GM10248 (cell line): ENCODE measurements at regions not wholly inside any gene's neighbourhood (a gene's known extent, or its start where the extent isn't known, plus 50 kb on each side); places are given as distances from the start of the nearest gene placed in this dataset.
A peak's percentile ranks its signal among the peaks of the same experiment; 100 is the strongest.
"Not testable (repeated sequence)": the region's sequence is repeated elsewhere in the genome, so short reads cannot be mapped to it uniquely, and the experiment has no call there.

Source experiments
- CTCF ChIA-PET: fragments of 300-600 bp; sonication (Branson Sonifier 250); formaldehyde crosslinking; extraction: SDS; loops from one replicate; lab custom pipeline; 2021; ENCODE audit warnings: antibody characterized with exemption; lab: Yijun Ruan, JAX
- POLR2A ChIA-PET: fragments of 350-650 bp; sonication (Branson Sonifier 250); formaldehyde crosslinking; extraction: SDS; loops from one replicate; lab custom pipeline; 2020; ENCODE audit warnings: antibody characterized with exemption; lab: Yijun Ruan, JAX
- DNase-seq: peaks from one replicate; pipeline ENCODE4 v3.0.0; 2012; ENCODE audit errors: extremely low spot score
- TF ChIP-seq, protein P1 (sequence below): IDR thresholded peaks from 2 replicates; pipeline ENCODE4 v1.5.1; 2012; ENCODE audit warnings: mild to moderate bottlenecking, low read depth; ENCODE audit errors: extremely low read depth, missing control alignments, control extremely low read depth

- TF ChIP-seq, protein P1, sequence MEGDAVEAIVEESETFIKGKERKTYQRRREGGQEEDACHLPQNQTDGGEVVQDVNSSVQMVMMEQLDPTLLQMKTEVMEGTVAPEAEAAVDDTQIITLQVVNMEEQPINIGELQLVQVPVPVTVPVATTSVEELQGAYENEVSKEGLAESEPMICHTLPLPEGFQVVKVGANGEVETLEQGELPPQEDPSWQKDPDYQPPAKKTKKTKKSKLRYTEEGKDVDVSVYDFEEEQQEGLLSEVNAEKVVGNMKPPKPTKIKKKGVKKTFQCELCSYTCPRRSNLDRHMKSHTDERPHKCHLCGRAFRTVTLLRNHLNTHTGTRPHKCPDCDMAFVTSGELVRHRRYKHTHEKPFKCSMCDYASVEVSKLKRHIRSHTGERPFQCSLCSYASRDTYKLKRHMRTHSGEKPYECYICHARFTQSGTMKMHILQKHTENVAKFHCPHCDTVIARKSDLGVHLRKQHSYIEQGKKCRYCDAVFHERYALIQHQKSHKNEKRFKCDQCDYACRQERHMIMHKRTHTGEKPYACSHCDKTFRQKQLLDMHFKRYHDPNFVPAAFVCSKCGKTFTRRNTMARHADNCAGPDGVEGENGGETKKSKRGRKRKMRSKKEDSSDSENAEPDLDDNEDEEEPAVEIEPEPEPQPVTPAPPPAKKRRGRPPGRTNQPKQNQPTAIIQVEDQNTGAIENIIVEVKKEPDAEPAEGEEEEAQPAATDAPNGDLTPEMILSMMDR = no peak
- POLR2A ChIA-PET = no interaction called here
- no peak for DNase-seq
- CTCF ChIA-PET = interaction anchor here (1.3 kb wide), 1 partner anchor 13 kb away, joined by 4 read pairs; no protein-coding TSS in a partner anchor
These were observed 364.2 kb upstream of the CNTN3 start for GRCh38 chr3:74978684-74979083.

DNA sequence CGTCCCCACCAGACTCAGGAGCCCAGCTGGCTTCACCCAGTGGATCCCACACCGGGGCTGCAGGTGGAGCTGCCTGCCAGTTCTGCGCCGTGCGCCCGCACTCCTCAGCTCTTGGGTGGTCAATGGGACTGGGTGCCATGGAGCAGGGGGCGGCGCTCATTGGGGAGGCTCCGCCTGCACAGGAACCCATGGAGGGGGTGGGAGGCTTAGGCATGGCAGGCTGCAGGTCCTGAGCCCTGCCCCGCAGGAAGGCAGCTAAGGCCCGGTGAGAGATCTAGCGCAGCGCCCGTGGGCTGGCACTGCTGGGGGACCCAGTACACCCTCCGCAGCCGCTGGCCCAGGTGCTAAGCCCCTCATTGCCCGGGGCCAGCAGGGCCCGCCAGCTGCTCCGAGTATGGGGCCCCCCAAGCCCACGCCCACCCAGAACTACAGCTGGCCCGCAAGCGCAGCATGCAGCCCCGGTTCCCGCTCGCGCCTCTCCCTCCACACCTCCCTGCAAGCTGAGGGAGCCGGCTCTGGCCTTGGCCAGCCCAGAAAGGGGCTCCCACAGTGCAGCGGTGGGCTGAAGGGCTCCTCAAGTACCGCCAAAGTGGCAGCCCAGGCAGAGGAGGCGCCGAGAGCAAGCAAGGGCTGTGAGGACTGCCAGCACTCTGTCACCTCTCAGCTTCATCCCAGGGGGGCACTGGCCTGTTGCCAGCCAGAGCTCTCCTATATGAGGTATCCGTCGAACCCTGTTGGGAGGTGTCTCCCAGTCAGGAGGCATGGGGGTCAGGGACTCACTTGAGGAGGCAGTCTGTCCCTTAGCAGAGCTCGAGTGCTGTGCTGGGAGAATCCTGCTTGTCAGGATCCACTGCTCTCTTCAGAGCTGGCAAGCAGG, 370.8 kb upstream of the CNTN3 start:
- DNase-seq, CTCF ChIA-PET, POLR2A ChIA-PET: not testable (repeated sequence)

DNA sequence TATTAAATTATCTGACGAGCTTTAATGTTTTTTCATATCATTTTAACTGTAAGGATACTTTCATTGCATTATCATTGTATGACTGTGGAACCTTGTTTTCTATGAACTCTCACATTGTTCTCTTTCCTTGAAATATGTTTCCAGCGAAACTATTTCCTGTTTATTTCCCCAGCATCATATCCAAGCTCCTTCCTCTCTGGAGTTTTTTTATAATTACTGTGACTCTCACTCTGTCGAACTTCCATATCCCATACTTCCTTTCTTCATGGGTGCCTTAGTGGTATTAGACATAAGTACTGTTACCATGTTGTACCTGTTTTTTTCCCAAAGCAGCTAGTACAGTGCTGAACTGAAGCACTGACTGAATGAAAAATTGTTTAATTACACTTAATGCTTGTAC, 373.6 kb upstream of the CNTN3 start:
- ChIA-PET CTCF (no interaction called here), POLR2A (no interaction called here)
- no peak for DNase-seq
- TF ChIP-seq, protein P1 = no peak

DNA sequence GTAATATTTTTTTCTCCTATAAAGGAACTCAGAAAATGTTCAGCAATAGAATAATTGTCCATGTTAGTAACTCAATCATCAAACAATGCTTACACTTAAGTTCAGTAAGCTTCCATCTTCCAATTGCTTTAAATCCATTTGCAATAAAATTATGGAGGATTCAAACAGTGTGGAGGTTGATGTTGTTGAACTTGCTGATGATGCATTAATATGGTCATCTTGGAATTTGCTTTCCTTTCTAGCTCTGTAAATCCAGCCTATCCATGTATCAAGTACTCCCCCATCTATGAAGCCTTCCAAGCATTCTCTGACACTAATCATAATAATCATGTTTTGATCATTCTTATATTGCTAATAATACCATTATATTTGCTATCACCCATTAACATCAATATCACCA, 378.4 kb upstream of the CNTN3 start:
- DNase-seq = no peak
- TF ChIP-seq, protein P1 = no peak
- CTCF ChIA-PET = no interaction called here
- POLR2A ChIA-PET = no interaction called here

- POLR2A ChIA-PET = no interaction called here
- peak; percentile 6 for DNase-seq
- CTCF ChIA-PET = no interaction called here
- TF ChIP-seq, protein P1 = peak; percentile 12
These were observed 386.9 kb upstream of the CNTN3 start for GRCh38 chr3:75001330-75001729.

DNA sequence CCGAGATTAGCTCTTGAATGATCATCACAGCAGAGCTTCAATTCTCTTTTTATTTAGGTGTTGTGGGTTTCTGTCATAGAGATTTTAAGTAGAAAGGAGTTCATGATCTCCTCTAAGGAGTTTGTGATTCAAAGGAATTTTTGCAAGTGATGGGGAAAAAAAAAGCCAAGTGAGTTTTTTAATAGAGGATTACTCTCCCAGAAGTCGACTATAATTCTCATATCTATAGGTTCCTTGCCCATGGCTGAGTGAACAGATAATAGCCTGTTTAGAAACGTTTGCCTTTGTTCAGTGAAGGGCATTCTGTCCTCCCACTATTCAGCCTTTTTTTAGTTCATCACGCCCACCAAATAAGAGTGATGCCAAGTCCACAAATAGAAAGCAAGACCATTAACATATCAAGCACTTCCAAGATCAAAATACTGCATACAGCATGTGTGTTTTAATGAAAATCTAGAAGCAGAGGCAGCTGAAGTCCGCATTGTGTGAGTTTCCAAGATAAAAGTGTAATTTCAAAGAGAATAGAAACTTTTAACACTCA, 398.4 kb upstream of the CNTN3 start:
- no peak for DNase-seq
- ChIA-PET CTCF (no interaction called here), POLR2A (no interaction called here)
- TF ChIP-seq, protein P1 = no peak

- DNase-seq = no peak
- POLR2A ChIA-PET = no interaction called here
- TF ChIP-seq, protein P1 = no peak
- CTCF ChIA-PET = no interaction called here
These were observed 399.5 kb upstream of the CNTN3 start for GRCh38 chr3:75014008-75014407.
